Right ventricle myocardium superior (tissue), 1 donor: ENCODE measurements at regions not wholly inside any gene's neighbourhood (a gene's known extent, or its start where the extent isn't known, plus 50 kb on each side); places are given as distances from the start of the nearest gene placed in this dataset.

Experiments
- ATAC-seq: fragments of 200-7000 bp; cut with Tn5 transposase; one replicate; pipeline ENCODE4 v1.9.1; 2020; ENCODE audit warnings: mild to moderate bottlenecking; ENCODE audit not compliant: poor library complexity
- DNase-seq: peaks from one replicate; pipeline ENCODE4 v3.0.0-alpha.2; 2020
- intact Hi-C: fragments of 100-400 bp; cut with DNase I; formaldehyde crosslinking; loops from one replicate; pipeline ENCODE4 v1.11.2; 2022
- donor health status: DM: no; HTN: yes; CAD: no; lungs with severe emphysema.

- DNase-seq (no peak), ATAC-seq (no peak)
- intact Hi-C loops: no loop called here
Observed at GRCh38 chr1:87588495-87588894, 259.8 kb downstream of the LMO4 start.

- ATAC-seq: no peak
- DNase-seq: no peak
- intact Hi-C loops: no loop called here
Observed at GRCh38 chr1:87591492-87591891, 262.8 kb downstream of the LMO4 start.

- no peak for ATAC-seq
- DNase-seq: no peak
- intact Hi-C loops: no loop called here
Observed at GRCh38 chr1:87592156-87592555, 263.5 kb downstream of the LMO4 start.

GRCh38 chr1:87594736-87595383 lies 266.2 kb downstream of the LMO4 start:
- ATAC-seq (no peak), DNase-seq (no peak)
- intact Hi-C loops: no loop called here

- DNase-seq: no peak
- no peak for ATAC-seq
- intact Hi-C loops: no loop called here
Observed at GRCh38 chr1:87595384-87595781, 266.7 kb downstream of the LMO4 start.

- DNase-seq: no peak
- no peak for ATAC-seq
- intact Hi-C loops: no loop called here
Observed at GRCh38 chr1:87598429-87598828, 269.7 kb downstream of the LMO4 start.

- intact Hi-C loops: no loop called here
- no peak for ATAC-seq
- DNase-seq: no peak
Observed at GRCh38 chr1:87599569-87599968, 270.9 kb downstream of the LMO4 start.

- DNase-seq: no peak
- intact Hi-C loops: no loop called here
Observed at GRCh38 chr1:87600055-87600850, 271.6 kb downstream of the LMO4 start.

GRCh38 chr1:87600854-87601253 lies 272.2 kb downstream of the LMO4 start:
- no peak for DNase-seq
- intact Hi-C loops: no loop called here
- ATAC-seq: no peak

More at GRCh38 chr1:87600055-87600850, 271.6 kb downstream of the LMO4 start:
- ATAC-seq: no peak

GRCh38 chr1:87603626-87604025 lies 274.9 kb downstream of the LMO4 start:
- no peak for ATAC-seq
- intact Hi-C loops: no loop called here
- DNase-seq: no peak

- DNase-seq: no peak
- ATAC-seq: no peak
- intact Hi-C loops: no loop called here
Observed at GRCh38 chr1:87612956-87613355, 284.3 kb downstream of the LMO4 start.

- intact Hi-C loops: no loop called here
- DNase-seq (no peak), ATAC-seq (no peak)
Observed at GRCh38 chr1:87615491-87615890, 286.8 kb downstream of the LMO4 start.

- intact Hi-C loops: no loop called here
- ATAC-seq: no peak
- no peak for DNase-seq
Observed at GRCh38 chr1:87615901-87616300, 287.2 kb downstream of the LMO4 start.

GRCh38 chr1:87620807-87621206 lies 292.1 kb downstream of the LMO4 start:
- intact Hi-C loops: no loop called here
- ATAC-seq: no peak
- DNase-seq: no peak

- ATAC-seq: no peak
- no peak for DNase-seq
- intact Hi-C loops: no loop called here
Observed at GRCh38 chr1:87629673-87630072, 301.0 kb downstream of the LMO4 start.

- DNase-seq (no peak), ATAC-seq (no peak)
- intact Hi-C loops: no loop called here
Observed at GRCh38 chr1:87632232-87632631, 303.6 kb downstream of the LMO4 start.

- no peak for DNase-seq
- intact Hi-C loops: no loop called here
- no peak for ATAC-seq
Observed at GRCh38 chr1:87636198-87636892, 307.7 kb downstream of the LMO4 start.

- ATAC-seq: no peak
- DNase-seq: no peak
- intact Hi-C loops: no loop called here
Observed at GRCh38 chr1:87638636-87639035, 310.0 kb downstream of the LMO4 start.

GRCh38 chr1:87641996-87642395 lies 313.3 kb downstream of the LMO4 start:
- DNase-seq: no peak
- no peak for ATAC-seq
- intact Hi-C loops: no loop called here
